ENCODE measurements at regions not wholly inside any gene's neighbourhood (a gene's known extent, or its start where the extent isn't known, plus 50 kb on each side); places are given as distances from the start of the nearest gene placed in this dataset.

- TF ChIP-seq CTCF (IDR thresholded peaks at IDR 0.05) (no peak), POLR2A (IDR thresholded peaks at IDR 0.05) (no peak)
These were observed 329.8 kb upstream of the IRX4 start for GRCh38 chr5:2212481-2212880.

Data from lower leg skin (tissue), 3 donors.